Aorta (tissue), 5 donors: ENCODE measurements at regions not wholly inside any gene's neighbourhood (a gene's known extent, or its start where the extent isn't known, plus 50 kb on each side); places are given as distances from the start of the nearest gene placed in this dataset.

ENCODE experiments used
- ATAC-seq: fragments of 200-7000 bp; cut with Tn5 transposase; one replicate; pipeline ENCODE4 v1.9.1; 2022; ENCODE audit warnings: moderate library complexity; ENCODE audit not compliant: low FRiP score
- DNase-seq, 2 donors: peaks; one replicate each; pipeline ENCODE4 v3.0.0-alpha.2; 2020
- H3K27ac ChIP-seq, 2 donors: one replicate each; pipeline ENCODE4 v1.5.1; 2013; ENCODE audit warnings: low read length in 2 of 2, mild to moderate bottlenecking in 2 of 2, moderate library complexity in 2 of 2, control low read depth in 1 of 2, inconsistent platforms in 1 of 2, low read depth in 1 of 2
- H3K27me3 ChIP-seq, 2 donors: one replicate each; pipeline ENCODE4 v1.6.1; 2013; ENCODE audit warnings: control low read depth in 1 of 2, low read length in 1 of 2, mild to moderate bottlenecking in 1 of 2, moderate library complexity in 1 of 2; ENCODE audit not compliant: insufficient read depth in 2 of 2, control insufficient read depth in 1 of 2
- H3K36me3 ChIP-seq, 2 donors: one replicate each; pipeline ENCODE4 v1.6.1; 2013; ENCODE audit warnings: control low read depth in 1 of 2, low read length in 1 of 2, mild to moderate bottlenecking in 1 of 2; ENCODE audit not compliant: insufficient read depth in 2 of 2, control insufficient read depth in 1 of 2
- H3K4me1 ChIP-seq, 2 donors: one replicate each; pipeline ENCODE4 v1.6.1; 2013; ENCODE audit warnings: low read length in 2 of 2, control low read depth in 1 of 2, mild to moderate bottlenecking in 1 of 2, moderate library complexity in 1 of 2; ENCODE audit not compliant: insufficient read depth in 2 of 2, control insufficient read depth in 1 of 2
- H3K4me3 ChIP-seq, 2 donors: one replicate each; pipeline ENCODE4 v1.5.1; 2013; ENCODE audit warnings: low read length in 2 of 2, control low read depth in 1 of 2, mild to moderate bottlenecking in 1 of 2
- H3K9me3 ChIP-seq: one replicate; pipeline ENCODE4 v1.6.1; 2013; ENCODE audit warnings: mild to moderate bottlenecking, low read length; ENCODE audit not compliant: control insufficient read depth
- WGBS, 2 donors: extraction: QIAGEN DNeasy Blood & Tissue Kit; methylation state at CpG; one replicate each; pipeline ENCODE4 v1.1.7; 2013; 5-methylcytosine and 5-hydroxymethylcytosine counted together
- intact Hi-C, 2 donors: fragments of 100-400 bp; cut with DNase I; formaldehyde crosslinking; loops; one replicate each; pipeline versions ENCODE4 v1.14.2 to v1.15.0; 2022
- donor health status: healthy with polysubstance abuse.
- donor health status: Bipolar disorder and iron deficiency.
- donor health status: DM: no; HTN: no; CAD: no.
- donor health status: DM: no; HTN: no; CAD: no.
- donor health status: DM: yes; HTN: yes; CAD: no.

GRCh38 chr6:93822434-93823265, 403.3 kb upstream of the EPHA7 start:
- ATAC-seq (no peak), DNase-seq (no peak)
- H3K4me1 ChIP-seq, result no peaks in the 10 kb centered on the region
- intact Hi-C loops, result no loop called here
- H3K36me3 ChIP-seq, result no peaks in the 10 kb centered on the region
- H3K4me3 ChIP-seq, result no peak overlapping the region
- H3K27me3 ChIP-seq, result no peaks in the 10 kb centered on the region
- no peak overlapping the region for H3K27ac ChIP-seq
- WGBS, 2 donors, result 88 to 92% methylated on average over 4 of the region's 4 CpGs
- H3K9me3 ChIP-seq, result no peaks in the 10 kb centered on the region

DNA sequence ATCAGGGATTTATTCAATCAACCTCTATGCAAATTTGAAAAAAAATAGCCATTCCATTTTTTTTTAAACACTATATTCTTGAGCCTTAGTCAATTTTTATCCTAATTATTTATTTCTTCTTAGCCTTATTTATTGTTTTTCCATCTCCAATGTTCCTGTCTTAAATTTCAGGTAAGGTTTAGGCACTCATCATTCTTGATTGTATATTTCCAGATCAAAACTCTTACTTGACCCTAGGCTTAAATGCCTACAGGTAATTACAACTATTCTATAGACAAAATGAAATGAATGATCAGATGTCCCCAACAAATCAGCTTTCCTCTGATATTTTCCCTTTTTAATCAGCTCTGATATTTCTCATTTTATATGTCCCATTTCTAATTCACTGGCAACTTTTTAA, 402.6 kb upstream of the EPHA7 start:
- ATAC-seq (no peak), DNase-seq (no peak)
- intact Hi-C loops, result no loop called here
- Histone ChIP-seq H3K4me3 (no peak overlapping the region), H3K4me1 (no peaks in the 10 kb centered on the region), H3K36me3 (no peaks in the 10 kb centered on the region), H3K27me3 (no peaks in the 10 kb centered on the region), H3K27ac (no peak overlapping the region), H3K9me3 (no peaks in the 10 kb centered on the region)

DNA sequence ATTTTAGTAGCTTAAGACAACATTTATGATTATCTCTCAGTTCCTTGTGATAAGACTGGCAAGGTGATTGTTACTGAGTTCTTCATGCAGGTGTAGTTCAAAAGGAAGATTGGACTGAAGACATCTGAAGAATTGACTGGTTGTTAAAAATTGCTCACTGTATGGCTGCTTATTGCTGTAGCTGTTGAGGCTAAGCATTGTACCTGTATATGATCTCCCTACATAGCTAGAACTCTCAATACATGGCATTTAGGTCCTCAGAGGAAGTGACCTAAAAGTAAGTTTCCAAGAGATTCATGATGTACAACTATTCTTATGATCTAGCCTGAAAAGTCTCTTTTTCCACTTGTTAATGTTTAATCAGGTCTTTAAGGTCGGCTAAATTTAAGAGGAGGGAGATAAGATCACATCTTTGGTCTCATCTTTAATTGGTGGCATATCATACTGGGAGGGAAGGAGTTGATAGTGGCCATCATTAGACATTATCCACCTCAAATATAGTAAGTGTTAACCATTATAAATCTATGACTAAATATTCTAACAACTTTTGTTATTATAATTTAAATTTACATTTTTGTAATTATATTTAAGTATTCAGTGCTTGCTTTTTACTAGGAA, 401.2 kb upstream of the EPHA7 start:
- H3K4me1 ChIP-seq, result no peaks in the 10 kb centered on the region
- no peaks in the 10 kb centered on the region for H3K27me3 ChIP-seq
- no peak overlapping the region for H3K27ac ChIP-seq
- H3K36me3 ChIP-seq, result no peaks in the 10 kb centered on the region
- ATAC-seq (no peak), DNase-seq (no peak)
- intact Hi-C loops, result no loop called here
- H3K9me3 ChIP-seq, result no peaks in the 10 kb centered on the region
- WGBS, 2 donors, result 75 to 84% methylated on average over 1 of the region's 1 CpG
- no peak overlapping the region for H3K4me3 ChIP-seq

DNA sequence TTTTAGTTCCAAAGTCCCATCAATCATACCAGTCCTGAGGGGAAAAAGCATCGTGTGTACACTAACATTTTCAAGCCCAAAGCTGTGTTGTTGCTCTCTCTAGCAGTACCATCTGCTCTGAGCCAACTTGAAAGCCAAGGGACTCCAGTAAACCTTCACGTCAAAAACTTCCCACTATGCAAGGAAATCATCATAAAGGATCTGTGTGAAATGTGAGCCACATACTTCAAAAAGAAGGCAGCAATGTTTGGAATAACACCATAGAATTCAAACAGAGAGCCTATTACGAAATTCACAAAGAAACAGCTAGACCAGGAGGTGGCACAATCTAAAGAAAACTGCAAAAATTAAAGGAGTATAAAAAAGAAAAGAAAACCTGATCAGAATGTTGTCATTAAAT, 399.8 kb upstream of the EPHA7 start:
- H3K4me1 ChIP-seq, result no peaks in the 10 kb centered on the region
- H3K36me3 ChIP-seq, result no peaks in the 10 kb centered on the region
- no peaks in the 10 kb centered on the region for H3K9me3 ChIP-seq
- peaks cover 0 to 1% of the 10 kb centered on the region in 2 donors for H3K27me3 ChIP-seq
- H3K4me3 ChIP-seq, result no peak overlapping the region
- no peak overlapping the region for H3K27ac ChIP-seq
- DNase-seq (no peak), ATAC-seq (no peak)
- 3 to 7% methylated on average over 3 of the region's 3 CpGs for WGBS, 2 donors
- intact Hi-C loops, result no loop called here

DNA sequence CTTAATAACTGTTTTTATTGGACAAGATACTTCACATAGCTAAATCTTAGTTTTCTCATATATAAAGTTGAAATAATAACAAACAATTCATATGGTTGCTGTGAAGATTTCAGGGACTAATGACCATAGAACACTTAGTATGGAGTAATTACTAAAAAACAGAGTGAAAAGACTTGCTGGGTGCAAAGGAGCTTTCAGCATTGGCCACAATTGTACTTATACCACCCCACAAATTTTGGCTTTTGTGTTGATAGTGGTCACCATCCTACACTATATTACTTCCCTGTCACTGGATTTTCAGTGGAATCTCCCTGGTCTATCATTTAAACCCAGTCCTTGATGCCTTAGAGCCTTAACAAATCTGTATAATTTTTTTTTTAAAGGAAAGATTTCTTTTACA, 398.6 kb upstream of the EPHA7 start:
- DNase-seq (no peak), ATAC-seq (no peak)
- H3K27me3 ChIP-seq, result peaks cover 0 to 1% of the 10 kb centered on the region in 2 donors
- no peaks in the 10 kb centered on the region for H3K36me3 ChIP-seq
- no peak overlapping the region for H3K4me3 ChIP-seq
- H3K9me3 ChIP-seq, result no peaks in the 10 kb centered on the region
- intact Hi-C loops, result no loop called here
- H3K27ac ChIP-seq, result no peak overlapping the region
- H3K4me1 ChIP-seq, result no peaks in the 10 kb centered on the region

- no peaks in the 10 kb centered on the region for H3K27me3 ChIP-seq
- 91% methylated on average over 4 of the region's 4 CpGs for WGBS, 2 donors
- DNase-seq (no peak), ATAC-seq (no peak)
- no peaks in the 10 kb centered on the region for H3K36me3 ChIP-seq
- no peak overlapping the region for H3K4me3 ChIP-seq
- H3K9me3 ChIP-seq, result peaks cover 1% of the 10 kb centered on the region
- H3K27ac ChIP-seq, result no peak overlapping the region
- H3K4me1 ChIP-seq, result no peaks in the 10 kb centered on the region
- intact Hi-C loops, result no loop called here
Measured at GRCh38 chr6:93806409-93807270, 387.3 kb upstream of the EPHA7 start.

GRCh38 chr6:93801101-93801847, 381.9 kb upstream of the EPHA7 start:
- Histone ChIP-seq H3K4me3 (no peak overlapping the region), H3K27ac (no peak overlapping the region), H3K36me3 (no peaks in the 10 kb centered on the region), H3K27me3 (no peaks in the 10 kb centered on the region), H3K9me3 (no peaks in the 10 kb centered on the region), H3K4me1 (no peaks in the 10 kb centered on the region)
- ATAC-seq, result no peak
- no peak for DNase-seq
- intact Hi-C loops, result no loop called here
- 97% methylated on average over 2 of the region's 2 CpGs for WGBS, 2 donors

DNA sequence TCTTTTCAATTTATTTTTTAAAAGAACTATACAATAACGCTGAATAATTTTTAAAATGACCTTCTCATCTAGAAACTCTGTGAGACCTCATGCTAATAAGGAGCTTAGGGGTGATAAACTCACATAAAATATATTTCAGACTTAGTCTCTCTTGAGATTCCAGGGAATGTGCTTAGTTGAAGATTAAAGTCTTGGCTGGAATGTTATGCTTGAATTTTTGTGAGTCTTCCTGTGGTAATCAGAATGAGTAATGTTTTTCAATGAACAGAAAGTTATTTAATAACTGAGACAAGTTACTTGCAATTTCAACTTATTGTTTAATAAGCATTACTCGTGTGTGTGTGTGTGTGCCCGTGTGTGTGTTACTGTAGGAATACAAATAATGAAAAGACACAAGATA, 379.9 kb upstream of the EPHA7 start:
- DNase-seq, result no peak
- Histone ChIP-seq H3K9me3 (no peaks in the 10 kb centered on the region), H3K4me1 (no peaks in the 10 kb centered on the region), H3K27ac (no peak overlapping the region), H3K36me3 (no peaks in the 10 kb centered on the region), H3K4me3 (no peak overlapping the region), H3K27me3 (no peaks in the 10 kb centered on the region)
- ATAC-seq, result no peak
- 2 to 9% methylated on average over 3 of the region's 3 CpGs for WGBS, 2 donors
- intact Hi-C loops, result no loop called here
